Caco-2 (cell line): ENCODE measurements at regions not wholly inside any gene's neighbourhood (a gene's known extent, or its start where the extent isn't known, plus 50 kb on each side); places are given as distances from the start of the nearest gene placed in this dataset.

Source experiments
- BruUV-seq: library from RNA; stranded (reverse); fragments of 400-500 nt; replicated peaks from 2 replicates; lab custom pipeline; 2021; lab: Mats Ljungman, UMichigan
- CTCF ChIA-PET: fragments of 300-600 bp; sonication (Branson Sonifier 250); formaldehyde crosslinking; loops from one replicate; lab custom pipeline; 2022; ENCODE audit warnings: antibody characterized with exemption; lab: Charles Lee
- POLR2A ChIA-PET: fragments of 300-600 bp; sonication (Branson Sonifier 250); formaldehyde crosslinking; loops from one replicate; lab custom pipeline; 2022; ENCODE audit warnings: antibody characterized with exemption; lab: Charles Lee
- DNase-seq, 2 experiments: peaks; one replicate each; pipeline versions ENCODE4 v3.0.0 to v3.0.0-alpha.2; 2020 to 2022
- H3K27me3 ChIP-seq: replicated peaks from 2 replicates; pipeline ENCODE4 v1.6.0; 2011; ENCODE audit warnings: low read length; ENCODE audit not compliant: control insufficient read depth, insufficient read depth
- H3K36me3 ChIP-seq: 2 replicates; pipeline ENCODE4 v1.5.1; 2011; ENCODE audit warnings: low read length; ENCODE audit not compliant: control insufficient read depth, insufficient read depth
- H3K4me1 ChIP-seq: fragments of 250-450 bp; sonication (Bioruptor Pico); 2 replicates; pipeline ENCODE4 v1.5.1; 2020; ENCODE audit warnings: mild to moderate bottlenecking
- H3K4me3 ChIP-seq: 2 replicates; pipeline ENCODE4 v1.5.1; 2011; ENCODE audit warnings: low read depth, mild to moderate bottlenecking, control low read depth, low read length
- H3K9me3 ChIP-seq: fragments of 250-450 bp; sonication (Bioruptor Pico); 2 replicates; pipeline ENCODE4 v1.5.1; 2020; ENCODE audit warnings: mild to moderate bottlenecking, moderate library complexity
- H3K27ac Mint-ChIP-seq: one replicate; pipeline ENCODE4 v1.8.0; 2022; ENCODE audit warnings: mixed read lengths; ENCODE audit not compliant: unreplicated experiment
- H3K27me3 Mint-ChIP-seq: one replicate; pipeline ENCODE4 v1.8.0; 2022; ENCODE audit warnings: mixed read lengths; ENCODE audit not compliant: insufficient read depth, unreplicated experiment
- H3K36me3 Mint-ChIP-seq: one replicate; pipeline ENCODE4 v1.8.0; 2022; ENCODE audit warnings: mild to moderate bottlenecking, mixed read lengths; ENCODE audit not compliant: insufficient read depth, unreplicated experiment
- H3K4me1 Mint-ChIP-seq: one replicate; pipeline ENCODE4 v1.8.0; 2022; ENCODE audit warnings: low read depth, mixed read lengths; ENCODE audit not compliant: unreplicated experiment
- H3K4me3 Mint-ChIP-seq: one replicate; pipeline ENCODE4 v1.8.0; 2022; ENCODE audit warnings: mild to moderate bottlenecking, moderate library complexity, mixed read lengths; ENCODE audit not compliant: unreplicated experiment
- H3K9me3 Mint-ChIP-seq: one replicate; pipeline ENCODE4 v1.8.0; 2022; ENCODE audit warnings: mixed read lengths; ENCODE audit not compliant: unreplicated experiment
- intact Hi-C: fragments of 100-400 bp; cut with micrococcal nuclease; formaldehyde crosslinking; loops from one replicate; pipeline ENCODE4 v1.10.0; 2022; ENCODE audit not compliant: unreplicated experiment
- TF ChIP-seq, protein P1 (sequence below), 2 experiments: fragments of 200-600 bp in 1 of 2; IDR thresholded peaks; 1 replicate in 1 of 2; 2 replicates in 1 of 2; pipeline versions ENCODE4 v1.5.1 to v1.8.0; 2011 to 2022; ENCODE audit warnings: antibody characterized with exemption in 1 of 2, control low read depth in 1 of 2, inconsistent platforms in 1 of 2, low read depth in 1 of 2, low read length in 1 of 2, mild to moderate bottlenecking in 1 of 2, moderate library complexity in 1 of 2; ENCODE audit not compliant: insufficient read depth in 1 of 2, severe bottlenecking in 1 of 2, unreplicated experiment in 1 of 2

DNA sequence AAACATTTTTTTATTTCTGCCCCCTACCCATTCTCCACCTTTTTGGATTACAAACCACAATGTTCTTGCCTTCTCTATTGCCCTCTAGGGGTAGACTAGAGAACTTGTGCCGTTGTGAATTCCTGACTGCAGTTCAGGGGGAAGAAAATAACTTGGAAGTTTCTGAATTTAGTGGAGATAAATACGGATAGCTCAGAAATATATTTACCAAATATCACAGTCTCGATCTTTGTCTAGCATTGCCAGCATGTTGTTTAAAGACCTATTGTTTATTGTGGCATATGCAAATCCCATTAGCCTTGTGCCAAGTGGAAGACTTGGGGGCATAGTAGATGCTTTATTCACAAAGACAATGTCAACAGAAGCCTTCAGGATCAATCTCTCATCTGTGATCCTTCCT lies 154.1 kb upstream of the MMS22L start:
- Mint-ChIP-seq H3K27me3 (peaks cover 13% of the 10 kb centered on the region), H3K4me3 (no peak overlapping the region), H3K27ac (no peak overlapping the region), H3K36me3 (no peaks in the 10 kb centered on the region), H3K4me1 (peaks cover 5% of the 10 kb centered on the region), H3K9me3 (no peaks in the 10 kb centered on the region)
- intact Hi-C loops = loop anchor here (1.0 to 5.0 kb wide), 2 partner anchors 251 to 370 kb away; no protein-coding TSS in a partner anchor
- Histone ChIP-seq H3K4me3 (no peak overlapping the region), H3K36me3 (no peaks in the 10 kb centered on the region), H3K27me3 (no peaks in the 10 kb centered on the region), H3K9me3 (no peaks in the 10 kb centered on the region), H3K4me1 (no peaks in the 10 kb centered on the region)
- ChIA-PET POLR2A (no interaction called here), CTCF (interaction anchor here (1.4 kb wide), 1 partner anchor 222 kb away, joined by 3 read pairs; no protein-coding TSS in a partner anchor)
- TF ChIP-seq, protein P1, sequence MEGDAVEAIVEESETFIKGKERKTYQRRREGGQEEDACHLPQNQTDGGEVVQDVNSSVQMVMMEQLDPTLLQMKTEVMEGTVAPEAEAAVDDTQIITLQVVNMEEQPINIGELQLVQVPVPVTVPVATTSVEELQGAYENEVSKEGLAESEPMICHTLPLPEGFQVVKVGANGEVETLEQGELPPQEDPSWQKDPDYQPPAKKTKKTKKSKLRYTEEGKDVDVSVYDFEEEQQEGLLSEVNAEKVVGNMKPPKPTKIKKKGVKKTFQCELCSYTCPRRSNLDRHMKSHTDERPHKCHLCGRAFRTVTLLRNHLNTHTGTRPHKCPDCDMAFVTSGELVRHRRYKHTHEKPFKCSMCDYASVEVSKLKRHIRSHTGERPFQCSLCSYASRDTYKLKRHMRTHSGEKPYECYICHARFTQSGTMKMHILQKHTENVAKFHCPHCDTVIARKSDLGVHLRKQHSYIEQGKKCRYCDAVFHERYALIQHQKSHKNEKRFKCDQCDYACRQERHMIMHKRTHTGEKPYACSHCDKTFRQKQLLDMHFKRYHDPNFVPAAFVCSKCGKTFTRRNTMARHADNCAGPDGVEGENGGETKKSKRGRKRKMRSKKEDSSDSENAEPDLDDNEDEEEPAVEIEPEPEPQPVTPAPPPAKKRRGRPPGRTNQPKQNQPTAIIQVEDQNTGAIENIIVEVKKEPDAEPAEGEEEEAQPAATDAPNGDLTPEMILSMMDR (IDR thresholded peaks at IDR 0.05; ENCODE audit: insufficient read depth in 1 of 2, low read depth in 1 of 2, low read length in 1 of 2, severe bottlenecking in 1 of 2, unreplicated experiment in 1 of 2) = peak; percentile 78 to 86
- BruUV-seq = no TSS peak
- peak in 1 of 2 experiments; percentile 4 for DNase-seq

DNA sequence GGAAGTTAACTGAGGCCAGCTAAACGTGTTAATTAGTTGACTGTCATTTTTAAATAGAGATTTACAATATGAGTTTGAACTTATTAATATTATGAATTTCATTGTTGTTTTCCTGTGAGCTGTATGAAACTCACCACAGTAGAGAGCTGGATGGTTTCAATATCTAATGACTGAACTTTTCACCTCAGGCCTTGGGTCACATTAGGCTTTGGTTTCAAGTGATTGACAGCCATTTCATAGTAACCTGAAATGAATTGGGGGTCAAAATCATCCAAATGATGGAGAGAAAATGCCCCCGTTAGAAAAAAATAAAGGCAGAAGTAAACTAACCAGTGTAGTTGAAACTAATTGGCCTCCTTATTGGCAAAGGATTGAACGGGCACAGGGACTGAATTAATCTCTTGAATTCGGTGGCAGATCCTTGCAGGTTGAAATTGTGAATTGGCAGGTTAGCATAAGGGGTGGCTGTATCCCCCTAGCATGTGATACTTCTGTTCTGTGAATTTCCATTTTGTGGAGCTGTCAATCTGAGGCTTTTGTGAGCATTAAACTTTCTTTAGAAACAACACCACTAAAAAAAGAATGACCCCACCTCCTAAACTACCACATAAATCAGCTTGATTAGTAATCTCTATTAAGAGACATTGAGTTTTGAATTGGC lies 155.1 kb upstream of the MMS22L start:
- Mint-ChIP-seq H3K4me1 (peaks cover 5% of the 10 kb centered on the region), H3K27ac (no peak overlapping the region), H3K36me3 (no peaks in the 10 kb centered on the region), H3K4me3 (no peak overlapping the region), H3K27me3 (peaks cover 13% of the 10 kb centered on the region), H3K9me3 (no peaks in the 10 kb centered on the region)
- Histone ChIP-seq H3K27me3 (no peaks in the 10 kb centered on the region), H3K4me3 (no peak overlapping the region), H3K36me3 (no peaks in the 10 kb centered on the region), H3K9me3 (no peaks in the 10 kb centered on the region), H3K4me1 (no peaks in the 10 kb centered on the region)
- BruUV-seq = no TSS peak
- ChIA-PET CTCF (interaction anchor here (1.4 kb wide), 1 partner anchor 223 kb away, joined by 3 read pairs; no protein-coding TSS in a partner anchor), POLR2A (no interaction called here)
- DNase-seq = no peak
- intact Hi-C loops = loop anchor here (5.0 kb wide), 1 partner anchor 371 kb away; no protein-coding TSS in a partner anchor
- TF ChIP-seq, protein P1 (IDR thresholded peaks at IDR 0.05; ENCODE audit: insufficient read depth in 1 of 2, low read depth in 1 of 2, low read length in 1 of 2, severe bottlenecking in 1 of 2, unreplicated experiment in 1 of 2) = no peak

DNA sequence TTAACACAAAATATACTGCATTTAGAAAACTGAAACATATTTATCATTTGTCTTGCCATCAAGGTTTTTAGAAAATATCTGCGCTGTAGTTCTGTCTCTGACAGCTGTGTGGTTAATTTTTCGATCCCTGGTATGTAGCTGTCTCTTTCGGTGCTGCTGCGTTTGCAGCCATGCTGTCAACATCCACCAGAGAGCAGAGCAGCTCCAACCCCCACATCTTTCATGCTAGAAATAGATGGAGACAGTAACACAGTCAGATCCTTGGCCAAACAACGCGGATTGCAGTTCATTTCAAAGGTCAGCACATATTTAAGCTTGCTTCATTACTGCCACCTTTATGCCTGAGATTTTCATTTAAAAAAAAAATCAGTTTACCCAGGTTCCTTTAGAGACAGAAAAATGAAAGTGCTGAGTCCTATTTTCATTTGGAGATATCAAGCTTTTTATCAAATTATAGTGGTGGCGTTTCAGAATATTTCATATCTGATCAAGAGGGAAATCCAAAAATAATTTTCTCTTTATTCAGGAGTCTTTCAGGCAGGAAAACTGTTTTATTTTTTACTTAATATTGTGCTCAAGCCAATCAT lies 157.7 kb upstream of the MMS22L start:
- Mint-ChIP-seq H3K27me3 (peaks cover 3% of the 10 kb centered on the region), H3K27ac (no peak overlapping the region), H3K9me3 (no peaks in the 10 kb centered on the region), H3K4me3 (no peak overlapping the region), H3K4me1 (peaks cover 5% of the 10 kb centered on the region), H3K36me3 (no peaks in the 10 kb centered on the region)
- H3K4me3 ChIP-seq = no peak overlapping the region
- no peaks in the 10 kb centered on the region for H3K4me1 ChIP-seq
- H3K9me3 ChIP-seq = no peaks in the 10 kb centered on the region
- H3K36me3 ChIP-seq = no peaks in the 10 kb centered on the region
- intact Hi-C loops = loop anchor here (5.0 kb wide), 1 partner anchor 37 kb away; no protein-coding TSS in a partner anchor
- H3K27me3 ChIP-seq = no peaks in the 10 kb centered on the region
- CTCF ChIA-PET = interaction anchor here (1.1 to 1.4 kb wide), 2 partner anchors 15 to 485 kb away, joined by 3 read pairs; no protein-coding TSS in a partner anchor
- no TSS peak for BruUV-seq
- DNase-seq = peak; percentile 53 to 54
- TF ChIP-seq, protein P1 (IDR thresholded peaks at IDR 0.05; ENCODE audit: insufficient read depth in 1 of 2, low read depth in 1 of 2, low read length in 1 of 2, severe bottlenecking in 1 of 2, unreplicated experiment in 1 of 2) = peak in 1 of 2 experiments; percentile 69
- POLR2A ChIA-PET = no interaction called here
